ENCODE measurements at regions not wholly inside any gene's neighbourhood (a gene's known extent, or its start where the extent isn't known, plus 50 kb on each side); places are given as distances from the start of the nearest gene placed in this dataset.

DNA sequence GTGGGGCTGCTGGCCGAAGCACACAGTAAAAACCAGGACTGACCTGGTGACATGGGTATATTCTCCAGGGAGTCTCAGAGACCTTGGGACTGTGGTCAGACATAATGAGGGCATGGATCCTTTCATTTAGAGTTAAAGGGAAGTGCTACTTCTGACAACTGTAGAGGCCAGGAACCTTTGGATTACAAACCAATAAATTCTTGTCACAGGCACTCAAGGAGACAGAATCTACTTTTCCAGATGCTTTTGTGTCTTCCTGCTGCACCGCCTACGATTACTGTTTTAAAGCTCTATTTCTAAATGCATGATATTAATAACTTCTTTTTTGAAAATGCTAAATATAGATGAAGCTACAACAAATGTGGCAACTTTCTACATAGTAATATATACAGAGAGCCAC lies 106.5 kb upstream of the LPAR1 start:
- TF ChIP-seq, protein P1, sequence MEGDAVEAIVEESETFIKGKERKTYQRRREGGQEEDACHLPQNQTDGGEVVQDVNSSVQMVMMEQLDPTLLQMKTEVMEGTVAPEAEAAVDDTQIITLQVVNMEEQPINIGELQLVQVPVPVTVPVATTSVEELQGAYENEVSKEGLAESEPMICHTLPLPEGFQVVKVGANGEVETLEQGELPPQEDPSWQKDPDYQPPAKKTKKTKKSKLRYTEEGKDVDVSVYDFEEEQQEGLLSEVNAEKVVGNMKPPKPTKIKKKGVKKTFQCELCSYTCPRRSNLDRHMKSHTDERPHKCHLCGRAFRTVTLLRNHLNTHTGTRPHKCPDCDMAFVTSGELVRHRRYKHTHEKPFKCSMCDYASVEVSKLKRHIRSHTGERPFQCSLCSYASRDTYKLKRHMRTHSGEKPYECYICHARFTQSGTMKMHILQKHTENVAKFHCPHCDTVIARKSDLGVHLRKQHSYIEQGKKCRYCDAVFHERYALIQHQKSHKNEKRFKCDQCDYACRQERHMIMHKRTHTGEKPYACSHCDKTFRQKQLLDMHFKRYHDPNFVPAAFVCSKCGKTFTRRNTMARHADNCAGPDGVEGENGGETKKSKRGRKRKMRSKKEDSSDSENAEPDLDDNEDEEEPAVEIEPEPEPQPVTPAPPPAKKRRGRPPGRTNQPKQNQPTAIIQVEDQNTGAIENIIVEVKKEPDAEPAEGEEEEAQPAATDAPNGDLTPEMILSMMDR (conservative IDR thresholded peaks at IDR 0.05 in 1 of 2, IDR thresholded peaks at IDR 0.05 in 1 of 2; ENCODE audit: extremely low read depth in 1 of 2, insufficient read depth in 1 of 2, low read depth in 1 of 2, low read length in 2 of 2): no peak
- no peak for TF ChIP-seq EZH2 (IDR thresholded peaks at IDR 0.05; ENCODE audit: borderline replicate concordance, low read length)

Measured in mammary epithelial cell (primary cell).